HepG2 (cell line): ENCODE measurements at regions not wholly inside any gene's neighbourhood (a gene's known extent, or its start where the extent isn't known, plus 50 kb on each side); places are given as distances from the start of the nearest gene placed in this dataset.

ENCODE experiments used
- ATAC-seq: fragments of 200-7000 bp; cut with Tn5 transposase; 3 replicates; pipeline ENCODE4 v1.9.1; 2020; ENCODE audit warnings: mild to moderate bottlenecking, moderate library complexity
- BruUV-seq: library from RNA; stranded (reverse); fragments of 400-500 nt; replicated peaks from 2 replicates; lab custom pipeline; 2021; lab: Mats Ljungman, UMichigan
- CTCF ChIA-PET: fragments of 300-600 bp; formaldehyde crosslinking; extraction: SDS; loops from one replicate; lab custom pipeline; 2021; ENCODE audit warnings: low total read pairs, inconsistent platforms, low intra/inter-chr PET ratio; lab: Yijun Ruan, JAX
- POLR2A ChIA-PET: fragments of 350-600 bp; sonication (Branson Sonifier 250); formaldehyde crosslinking; loops from one replicate; lab custom pipeline; 2020; ENCODE audit warnings: antibody characterized with exemption, inconsistent platforms; lab: Yijun Ruan, JAX
- DNase-seq: peaks from one replicate; pipeline ENCODE4 v3.0.0-alpha.2; 2015; ENCODE audit warnings: low spot score
- FAIRE-seq: peaks from 3 replicates; lab custom pipeline; 2011; peaks lifted over from hg19 to GRCh38; lab: Jason Lieb, UNC
- H2AFZ ChIP-seq: one replicate; pipeline ENCODE4 v1.6.1; 2011; ENCODE audit warnings: low read length, inconsistent platforms
- H3K27ac ChIP-seq: fragments of 300-600 bp; 3 replicates; pipeline ENCODE4 v1.8.0; 2011; ENCODE audit warnings: mixed run types, mild to moderate bottlenecking, mixed read lengths, low read length, inconsistent platforms; ENCODE audit not compliant: insufficient read depth; ENCODE audit errors: extremely low read length
- H3K27me3 ChIP-seq, 2 experiments: fragments of 200-600 bp in 1 of 2; 2 replicates in 1 of 2; 3 replicates in 1 of 2; pipeline versions ENCODE4 v1.6.0 to v1.8.0; 2011; ENCODE audit warnings: low read length in 2 of 2, mild to moderate bottlenecking in 2 of 2, moderate library complexity in 2 of 2, inconsistent platforms in 1 of 2; ENCODE audit not compliant: insufficient read depth in 2 of 2, control insufficient read depth in 1 of 2
- H3K36me3 ChIP-seq, 2 experiments: fragments of 200-600 bp in 1 of 2; replicated peaks in 1 of 2; 2 replicates in 1 of 2; 3 replicates in 1 of 2; pipeline versions ENCODE4 v1.5.1 to v1.8.0; 2011; ENCODE audit warnings: low read length in 2 of 2, inconsistent platforms in 1 of 2; ENCODE audit not compliant: insufficient read depth in 2 of 2, control insufficient read depth in 1 of 2
- H3K4me1 ChIP-seq: 2 replicates; pipeline ENCODE4 v1.5.1; 2012; ENCODE audit warnings: low read length, inconsistent platforms; ENCODE audit not compliant: insufficient read depth
- H3K4me2 ChIP-seq: 2 replicates; pipeline ENCODE4 v1.6.0; 2011; ENCODE audit warnings: low read depth, low read length, inconsistent platforms
- H3K4me3 ChIP-seq, 3 experiments: fragments of 200-600 bp in 1 of 3; sonication (generic), shearing (Covaris generic) in 1 of 3; replicated peaks in 1 of 3; 2 replicates each; pipeline ENCODE4 v1.5.1; 2011 to 2016; ENCODE audit warnings: low read length in 3 of 3, inconsistent platforms in 2 of 3, low read depth in 2 of 3, mild to moderate bottlenecking in 2 of 3, control low read depth in 1 of 3, mixed read lengths in 1 of 3; ENCODE audit not compliant: insufficient read depth in 1 of 3
- H3K79me2 ChIP-seq: one replicate; pipeline ENCODE4 v1.6.1; 2011; ENCODE audit warnings: low read length, inconsistent platforms; ENCODE audit not compliant: insufficient read depth
- H3K9ac ChIP-seq: 2 replicates; pipeline ENCODE4 v1.6.0; 2011; ENCODE audit warnings: mild to moderate bottlenecking, low read depth, low read length, inconsistent platforms; ENCODE audit not compliant: insufficient read depth
- H3K9me3 ChIP-seq: 2 replicates; pipeline ENCODE4 v1.5.1; 2012; ENCODE audit warnings: mild to moderate bottlenecking, low read length
- H4K20me1 ChIP-seq: 2 replicates; pipeline ENCODE4 v1.6.0; 2011; ENCODE audit warnings: inconsistent platforms, mild to moderate bottlenecking, low read length, moderate library complexity; ENCODE audit not compliant: insufficient read depth
- ARID2 ChIP-seq: sonication (generic); formaldehyde crosslinking; IDR thresholded peaks from 2 replicates; pipeline ENCODE4 v1.8.1; 2022; ENCODE audit warnings: mild to moderate bottlenecking, missing genetic modification reagents, borderline replicate concordance
- HMG20B ChIP-seq: conservative IDR thresholded peaks from 2 replicates; pipeline ENCODE4 v1.6.1; 2016; ENCODE audit warnings: missing genetic modification reagents, missing compliant biosample characterization
- HOXA3 ChIP-seq: sonication (generic); formaldehyde crosslinking; IDR thresholded peaks from 2 replicates; pipeline ENCODE4 v1.5.0; 2020; ENCODE audit warnings: missing genetic modification reagents
- SP140L ChIP-seq: sonication (generic); formaldehyde crosslinking; IDR thresholded peaks from 2 replicates; pipeline ENCODE4 v1.4.0; 2020; ENCODE audit warnings: missing genetic modification reagents, borderline replicate concordance
- YEATS4 ChIP-seq: sonication (generic); formaldehyde crosslinking; IDR thresholded peaks from 2 replicates; pipeline ENCODE4 v1.4.0; 2020; ENCODE audit warnings: missing genetic modification reagents, borderline replicate concordance
- ZFX ChIP-seq: sonication (generic); formaldehyde crosslinking; IDR thresholded peaks from 2 replicates; pipeline ENCODE4 v1.4.0; 2020; ENCODE audit warnings: mild to moderate bottlenecking, low read depth, missing genetic modification reagents, moderate library complexity
- ZNF3 ChIP-seq: IDR thresholded peaks from 2 replicates; pipeline ENCODE4 v1.7.0; 2017; ENCODE audit warnings: inconsistent platforms
- ZNF564 ChIP-seq: sonication (generic); formaldehyde crosslinking; IDR thresholded peaks from 2 replicates; pipeline ENCODE4 v1.8.1; 2023; ENCODE audit warnings: mild to moderate bottlenecking, missing genetic modification reagents
- WGBS: methylation state at CpG from one replicate; pipeline ENCODE4 v1.1.6; 2017; ENCODE audit warnings: low lambda C conversion rate; 5-methylcytosine and 5-hydroxymethylcytosine counted together
- in situ Hi-C: cut with HindIII; loops from 2 replicates; pipeline ENCODE4 v1.10.0; 2017; ENCODE audit warnings: low pct_unique_long_range_greater_than_20kb; ENCODE audit not compliant: extremely low pct_ligation_motif_present
- intact Hi-C: fragments of 100-400 bp; cut with micrococcal nuclease; formaldehyde crosslinking; loops from one replicate; pipeline ENCODE4 v1.10.0; 2022; ENCODE audit not compliant: unreplicated experiment
- TF ChIP-seq, protein P1 (sequence below): sonication (generic); formaldehyde crosslinking; IDR thresholded peaks from 2 replicates; pipeline ENCODE4 v1.4.0; 2020; ENCODE audit warnings: missing genetic modification reagents, borderline replicate concordance
- TF ChIP-seq, protein P2 (sequence below): sonication (generic); formaldehyde crosslinking; IDR thresholded peaks from 2 replicates; pipeline ENCODE4 v1.4.0; 2020; ENCODE audit warnings: mild to moderate bottlenecking, missing genetic modification reagents

DNA sequence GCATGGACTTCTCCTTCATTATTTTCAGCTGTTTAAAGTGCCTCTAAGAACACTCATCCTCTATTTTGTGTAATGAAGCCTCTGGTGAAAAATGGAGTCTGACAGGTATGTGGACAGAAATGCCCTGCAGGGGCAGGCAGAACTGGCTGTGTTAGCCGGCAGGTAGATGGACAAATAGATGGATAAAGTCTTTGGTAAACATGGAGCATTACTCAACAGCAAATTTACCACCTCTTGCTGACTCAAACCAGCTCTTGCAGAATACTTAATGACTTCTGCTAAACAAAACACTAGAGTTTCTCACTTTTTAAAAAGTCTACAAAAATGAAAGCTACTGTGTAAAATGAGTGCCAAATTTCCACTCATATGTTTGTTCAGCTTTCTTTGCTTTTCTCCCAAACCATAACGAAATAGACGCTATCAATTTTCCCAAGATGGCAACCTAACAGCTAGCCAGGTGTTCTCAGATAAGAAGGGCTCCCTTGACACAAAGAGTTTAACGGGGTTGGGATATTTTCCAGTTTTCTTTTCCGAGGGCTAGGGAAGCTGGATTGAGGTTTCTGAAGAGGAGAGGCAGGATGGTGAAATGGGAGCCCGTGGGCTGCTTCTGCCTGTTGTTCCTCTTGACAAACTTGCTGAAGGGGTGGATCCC is 71.9 kb upstream of the HABP2 start:
- Histone ChIP-seq H3K4me3 (no peak overlapping the region), H3K9me3 (peaks cover 23% of the 10 kb centered on the region), H4K20me1 (no peaks in the 10 kb centered on the region), H2AFZ (no peak overlapping the region), H3K9ac (no peak overlapping the region), H3K27ac (no peak overlapping the region), H3K36me3 (no peaks in the 10 kb centered on the region), H3K4me1 (no peaks in the 10 kb centered on the region), H3K27me3 (peaks cover 0 to 9% of the 10 kb centered on the region in 2 experiments; a peak in 2 of 5 replicates), H3K4me2 (no peak overlapping the region), H3K79me2 (no peaks in the 10 kb centered on the region)
- BruUV-seq = no TSS peak
- ChIA-PET CTCF (no interaction called here), POLR2A (no interaction called here)
- DNase-seq (no peak), FAIRE-seq (no peak), ATAC-seq (no peak)
- in situ Hi-C loops (no loop called here), intact Hi-C loops (no loop called here)
- WGBS = 2% methylated on average over 6 of the region's 6 CpGs
- TF ChIP-seq SP140L (CRISPR knock-in tag) = no peak
- TF ChIP-seq, protein P1, sequence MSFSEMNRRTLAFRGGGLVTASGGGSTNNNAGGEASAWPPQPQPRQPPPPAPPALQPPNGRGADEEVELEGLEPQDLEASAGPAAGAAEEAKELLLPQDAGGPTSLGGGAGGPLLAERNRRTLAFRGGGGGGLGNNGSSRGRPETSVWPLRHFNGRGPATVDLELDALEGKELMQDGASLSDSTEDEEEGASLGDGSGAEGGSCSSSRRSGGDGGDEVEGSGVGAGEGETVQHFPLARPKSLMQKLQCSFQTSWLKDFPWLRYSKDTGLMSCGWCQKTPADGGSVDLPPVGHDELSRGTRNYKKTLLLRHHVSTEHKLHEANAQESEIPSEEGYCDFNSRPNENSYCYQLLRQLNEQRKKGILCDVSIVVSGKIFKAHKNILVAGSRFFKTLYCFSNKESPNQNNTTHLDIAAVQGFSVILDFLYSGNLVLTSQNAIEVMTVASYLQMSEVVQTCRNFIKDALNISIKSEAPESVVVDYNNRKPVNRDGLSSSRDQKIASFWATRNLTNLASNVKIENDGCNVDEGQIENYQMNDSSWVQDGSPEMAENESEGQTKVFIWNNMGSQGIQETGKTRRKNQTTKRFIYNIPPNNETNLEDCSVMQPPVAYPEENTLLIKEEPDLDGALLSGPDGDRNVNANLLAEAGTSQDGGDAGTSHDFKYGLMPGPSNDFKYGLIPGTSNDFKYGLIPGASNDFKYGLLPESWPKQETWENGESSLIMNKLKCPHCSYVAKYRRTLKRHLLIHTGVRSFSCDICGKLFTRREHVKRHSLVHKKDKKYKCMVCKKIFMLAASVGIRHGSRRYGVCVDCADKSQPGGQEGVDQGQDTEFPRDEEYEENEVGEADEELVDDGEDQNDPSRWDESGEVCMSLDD (CRISPR knock-in tag) = no peak
- no peak for TF ChIP-seq HMG20B (CRISPR knock-in tag)
- no peak for TF ChIP-seq ZNF3 (CRISPR knock-in tag)
- no peak for TF ChIP-seq HOXA3 (CRISPR knock-in tag)
- no peak for TF ChIP-seq YEATS4 (CRISPR knock-in tag)
- TF ChIP-seq ARID2 = no peak
- TF ChIP-seq ZFX (CRISPR knock-in tag) = no peak
- TF ChIP-seq, protein P2, sequence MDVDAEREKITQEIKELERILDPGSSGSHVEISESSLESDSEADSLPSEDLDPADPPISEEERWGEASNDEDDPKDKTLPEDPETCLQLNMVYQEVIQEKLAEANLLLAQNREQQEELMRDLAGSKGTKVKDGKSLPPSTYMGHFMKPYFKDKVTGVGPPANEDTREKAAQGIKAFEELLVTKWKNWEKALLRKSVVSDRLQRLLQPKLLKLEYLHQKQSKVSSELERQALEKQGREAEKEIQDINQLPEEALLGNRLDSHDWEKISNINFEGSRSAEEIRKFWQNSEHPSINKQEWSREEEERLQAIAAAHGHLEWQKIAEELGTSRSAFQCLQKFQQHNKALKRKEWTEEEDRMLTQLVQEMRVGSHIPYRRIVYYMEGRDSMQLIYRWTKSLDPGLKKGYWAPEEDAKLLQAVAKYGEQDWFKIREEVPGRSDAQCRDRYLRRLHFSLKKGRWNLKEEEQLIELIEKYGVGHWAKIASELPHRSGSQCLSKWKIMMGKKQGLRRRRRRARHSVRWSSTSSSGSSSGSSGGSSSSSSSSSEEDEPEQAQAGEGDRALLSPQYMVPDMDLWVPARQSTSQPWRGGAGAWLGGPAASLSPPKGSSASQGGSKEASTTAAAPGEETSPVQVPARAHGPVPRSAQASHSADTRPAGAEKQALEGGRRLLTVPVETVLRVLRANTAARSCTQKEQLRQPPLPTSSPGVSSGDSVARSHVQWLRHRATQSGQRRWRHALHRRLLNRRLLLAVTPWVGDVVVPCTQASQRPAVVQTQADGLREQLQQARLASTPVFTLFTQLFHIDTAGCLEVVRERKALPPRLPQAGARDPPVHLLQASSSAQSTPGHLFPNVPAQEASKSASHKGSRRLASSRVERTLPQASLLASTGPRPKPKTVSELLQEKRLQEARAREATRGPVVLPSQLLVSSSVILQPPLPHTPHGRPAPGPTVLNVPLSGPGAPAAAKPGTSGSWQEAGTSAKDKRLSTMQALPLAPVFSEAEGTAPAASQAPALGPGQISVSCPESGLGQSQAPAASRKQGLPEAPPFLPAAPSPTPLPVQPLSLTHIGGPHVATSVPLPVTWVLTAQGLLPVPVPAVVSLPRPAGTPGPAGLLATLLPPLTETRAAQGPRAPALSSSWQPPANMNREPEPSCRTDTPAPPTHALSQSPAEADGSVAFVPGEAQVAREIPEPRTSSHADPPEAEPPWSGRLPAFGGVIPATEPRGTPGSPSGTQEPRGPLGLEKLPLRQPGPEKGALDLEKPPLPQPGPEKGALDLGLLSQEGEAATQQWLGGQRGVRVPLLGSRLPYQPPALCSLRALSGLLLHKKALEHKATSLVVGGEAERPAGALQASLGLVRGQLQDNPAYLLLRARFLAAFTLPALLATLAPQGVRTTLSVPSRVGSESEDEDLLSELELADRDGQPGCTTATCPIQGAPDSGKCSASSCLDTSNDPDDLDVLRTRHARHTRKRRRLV (CRISPR knock-in tag) = no peak
- no peak for TF ChIP-seq ZNF564 (CRISPR knock-in tag)
